Keratinocyte (primary cell): ENCODE measurements at regions not wholly inside any gene's neighbourhood (a gene's known extent, or its start where the extent isn't known, plus 50 kb on each side); places are given as distances from the start of the nearest gene placed in this dataset.

Experiments
- DNase-seq: peaks from one replicate; pipeline ENCODE4 v3.0.0-alpha.2; 2011; ENCODE audit warnings: low read depth, missing footprints, low spot score
- FAIRE-seq: peaks from 2 replicates; lab custom pipeline; 2011; peaks lifted over from hg19 to GRCh38; lab: Jason Lieb, UNC
- H2AFZ ChIP-seq: 2 replicates; pipeline ENCODE4 v1.6.0; 2012; ENCODE audit warnings: low read length, control low read depth, inconsistent platforms; ENCODE audit not compliant: control insufficient read depth
- H3K27ac ChIP-seq: 2 replicates; pipeline ENCODE4 v1.5.1; 2011; ENCODE audit warnings: low read length; ENCODE audit not compliant: control insufficient read depth, insufficient read depth
- H3K27me3 ChIP-seq: 3 replicates; pipeline ENCODE4 v1.6.0; 2011; ENCODE audit warnings: low read length; ENCODE audit not compliant: control insufficient read depth, insufficient read depth; ENCODE audit errors: extremely low read depth
- H3K36me3 ChIP-seq, 2 experiments: 2 replicates in 1 of 2; 3 replicates in 1 of 2; pipeline ENCODE4 v1.5.1; 2011; ENCODE audit warnings: low read length in 2 of 2, mild to moderate bottlenecking in 1 of 2; ENCODE audit not compliant: control insufficient read depth in 2 of 2, insufficient read depth in 2 of 2; ENCODE audit errors: extremely low read depth in 1 of 2
- H3K4me1 ChIP-seq: 3 replicates; pipeline ENCODE4 v1.5.1; 2011; ENCODE audit warnings: low read length; ENCODE audit not compliant: control insufficient read depth, insufficient read depth; ENCODE audit errors: extremely low read depth
- H3K4me2 ChIP-seq: 3 replicates; pipeline ENCODE4 v1.6.0; 2011; ENCODE audit warnings: low read depth, low read length; ENCODE audit not compliant: control insufficient read depth, insufficient read depth; ENCODE audit errors: extremely low read depth
- H3K4me3 ChIP-seq, 3 experiments: fragments of 200-600 bp in 1 of 3; sonication (generic) in 1 of 3; 2 replicates in 2 of 3; 3 replicates in 1 of 3; pipeline ENCODE4 v1.5.1; 2011 to 2016; ENCODE audit warnings: low read length in 3 of 3, mild to moderate bottlenecking in 3 of 3, control low read depth in 2 of 3, inconsistent platforms in 1 of 3, low read depth in 1 of 3, mixed read lengths in 1 of 3, mixed run types in 1 of 3, moderate library complexity in 1 of 3; ENCODE audit not compliant: control insufficient read depth in 2 of 3, insufficient read depth in 2 of 3; ENCODE audit errors: extremely low read depth in 1 of 3
- H3K79me2 ChIP-seq: 2 replicates; pipeline ENCODE4 v1.6.0; 2012; ENCODE audit warnings: low read length; ENCODE audit not compliant: control insufficient read depth, insufficient read depth
- H3K9ac ChIP-seq: 3 replicates; pipeline ENCODE4 v1.6.0; 2011; ENCODE audit warnings: low read length; ENCODE audit not compliant: control insufficient read depth, insufficient read depth; ENCODE audit errors: extremely low read depth
- H3K9me1 ChIP-seq: 3 replicates; pipeline ENCODE4 v1.6.0; 2011; ENCODE audit warnings: low read length; ENCODE audit not compliant: control insufficient read depth, insufficient read depth; ENCODE audit errors: extremely low read depth
- H3K9me3 ChIP-seq: 2 replicates; pipeline ENCODE4 v1.5.1; 2012; ENCODE audit warnings: low read depth, low read length; ENCODE audit not compliant: control insufficient read depth
- H4K20me1 ChIP-seq: 3 replicates; pipeline ENCODE4 v1.6.0; 2011; ENCODE audit warnings: low read length; ENCODE audit not compliant: control insufficient read depth, insufficient read depth; ENCODE audit errors: extremely low read depth
- CTCF ChIP-seq, 3 experiments: IDR thresholded peaks in 1 of 3; conservative IDR thresholded peaks in 1 of 3; optimal IDR thresholded peaks in 1 of 3; 2 replicates in 2 of 3; 3 replicates in 1 of 3; pipeline versions ENCODE3 to v1.5.1; 2011; ENCODE audit warnings: low read length in 3 of 3, mild to moderate bottlenecking in 3 of 3, moderate library complexity in 2 of 3, control low read depth in 1 of 3, inconsistent platforms in 1 of 3; ENCODE audit not compliant: insufficient read depth in 2 of 3; ENCODE audit errors: extremely low read depth in 1 of 3
- EZH2 ChIP-seq: IDR thresholded peaks from one replicate; pipeline ENCODE4 v1.6.1; 2012; ENCODE audit warnings: inconsistent platforms, mild to moderate bottlenecking, low read length, moderate library complexity
- dilution Hi-C: fragments of 300-500 bp; cut with MboI; formaldehyde crosslinking; loops from one replicate; pipeline ENCODE4 v1.7.0; 2020; ENCODE audit warnings: low sequenced_read_pairs; ENCODE audit not compliant: extremely low pct_ligation_motif_present

DNA sequence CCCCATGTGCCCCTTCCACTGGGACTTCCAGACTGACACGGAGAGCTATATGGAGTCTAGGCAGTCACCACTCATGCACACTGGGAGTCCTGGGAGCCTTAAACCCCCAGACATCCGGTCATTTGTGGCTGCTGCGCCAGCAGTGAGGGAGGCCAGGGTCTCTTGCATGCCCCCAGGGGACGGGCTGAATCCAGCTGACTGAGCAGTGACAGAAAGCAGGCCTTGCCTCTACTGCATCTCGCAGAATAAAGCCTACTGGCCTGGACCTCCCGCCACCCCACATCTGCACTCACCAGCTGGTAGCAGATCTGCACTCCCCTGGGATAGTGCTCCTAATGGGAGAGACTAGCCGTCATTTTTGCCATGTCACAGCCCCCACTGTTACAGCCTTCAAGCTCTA, 1234.2 kb downstream of the FAM133A start:
- Histone ChIP-seq H3K27me3 (no peaks in the 10 kb centered on the region), H3K4me3 (no peak overlapping the region), H3K9me1 (no peaks in the 10 kb centered on the region), H4K20me1 (no peaks in the 10 kb centered on the region), H3K79me2 (no peaks in the 10 kb centered on the region), H3K4me2 (no peak overlapping the region), H3K4me1 (no peaks in the 10 kb centered on the region), H3K27ac (no peak overlapping the region), H3K36me3 (no peaks in the 10 kb centered on the region), H3K9ac (no peak overlapping the region), H2AFZ (no peak overlapping the region), H3K9me3 (no peaks in the 10 kb centered on the region)
- dilution Hi-C loops, result no loop called here
- FAIRE-seq (no peak), DNase-seq (no peak)
- no peak for TF ChIP-seq EZH2
- TF ChIP-seq CTCF (optimal IDR thresholded peaks at IDR 0.05 in 1 of 3, IDR thresholded peaks at IDR 0.05 in 1 of 3, conservative IDR thresholded peaks at IDR 0.05 in 1 of 3; ENCODE audit: extremely low read depth in 1 of 3, insufficient read depth in 2 of 3, low read length in 3 of 3), result no peak

DNA sequence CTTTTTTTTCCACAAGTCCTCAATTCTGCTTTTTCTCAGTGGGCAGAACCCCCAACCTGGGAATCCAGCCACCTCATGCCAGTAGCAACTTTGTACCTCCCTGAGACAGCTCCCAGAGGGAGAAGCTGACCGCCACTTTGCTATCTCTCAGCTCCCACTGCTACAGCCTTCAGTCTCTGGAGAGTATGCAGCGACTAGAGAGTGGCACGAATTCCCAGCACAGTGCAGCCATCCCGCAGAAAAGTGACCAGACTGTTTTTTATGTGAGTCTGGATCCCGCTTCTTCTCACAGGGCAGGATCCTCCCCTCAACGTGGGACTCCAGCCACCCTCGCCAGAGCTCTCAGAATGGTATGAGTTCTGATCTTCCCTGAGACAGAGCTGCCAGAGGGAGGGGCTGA, 1234.6 kb downstream of the FAM133A start:
- H3K4me1 ChIP-seq, result no peaks in the 10 kb centered on the region
- dilution Hi-C loops, result no loop called here
- H3K27ac ChIP-seq, result no peak overlapping the region
- no peaks in the 10 kb centered on the region for H3K9me3 ChIP-seq
- H3K36me3 ChIP-seq, result no peaks in the 10 kb centered on the region
- H3K4me2 ChIP-seq, result no peak overlapping the region
- no peak overlapping the region for H3K9ac ChIP-seq
- no peaks in the 10 kb centered on the region for H3K27me3 ChIP-seq
- no peak overlapping the region for H2AFZ ChIP-seq
- H4K20me1 ChIP-seq, result no peaks in the 10 kb centered on the region
- TF ChIP-seq CTCF (optimal IDR thresholded peaks at IDR 0.05 in 1 of 3, IDR thresholded peaks at IDR 0.05 in 1 of 3, conservative IDR thresholded peaks at IDR 0.05 in 1 of 3; ENCODE audit: extremely low read depth in 1 of 3, insufficient read depth in 2 of 3, low read length in 3 of 3), result no peak
- no peak for TF ChIP-seq EZH2
- no peak overlapping the region for H3K4me3 ChIP-seq
- no peaks in the 10 kb centered on the region for H3K9me1 ChIP-seq
- DNase-seq, result no peak
- no peak for FAIRE-seq
- no peaks in the 10 kb centered on the region for H3K79me2 ChIP-seq
